Esophagus muscularis mucosa (tissue), 4 donors: ENCODE measurements at regions not wholly inside any gene's neighbourhood (a gene's known extent, or its start where the extent isn't known, plus 50 kb on each side); places are given as distances from the start of the nearest gene placed in this dataset.

Experiments used
- DNase-seq: peaks from one replicate; pipeline ENCODE4 v3.0.0-alpha.2; 2017; ENCODE audit errors: extremely low spot score
- H3K27ac ChIP-seq, 4 donors: fragments of 200-600 bp; sonication (generic); replicated peaks in 1 of 4; 1 replicate in 3 of 4; 2 replicates in 1 of 4; pipeline ENCODE4 v1.5.1; 2016 to 2019; ENCODE audit warnings: mild to moderate bottlenecking in 1 of 4
- H3K27me3 ChIP-seq, 4 donors: fragments of 200-600 bp; sonication (generic); one replicate each; pipeline versions ENCODE4 v1.5.1 to v1.6.0; 2016 to 2019
- H3K36me3 ChIP-seq, 4 donors: fragments of 200-600 bp; sonication (generic); one replicate each; pipeline ENCODE4 v1.5.1; 2016 to 2019
- H3K4me1 ChIP-seq, 4 donors: fragments of 200-600 bp; sonication (generic); one replicate each; pipeline ENCODE4 v1.5.1; 2016 to 2019
- H3K4me3 ChIP-seq, 4 donors: fragments of 200-600 bp; sonication (generic); 1 replicate in 2 of 4; 2 replicates in 2 of 4; pipeline ENCODE4 v1.5.1; 2016 to 2019; ENCODE audit warnings: mild to moderate bottlenecking in 4 of 4, moderate library complexity in 1 of 4
- H3K9me3 ChIP-seq, 4 donors: fragments of 200-600 bp; sonication (generic); 1 replicate in 3 of 4; 2 replicates in 1 of 4; pipeline ENCODE4 v1.5.1; 2016 to 2019
- EP300 ChIP-seq: sonication (generic); formaldehyde crosslinking; IDR thresholded peaks from one replicate; pipeline ENCODE4 v1.6.1; 2017; ENCODE audit warnings: antibody characterized with exemption
- POLR2A ChIP-seq: fragments of 450-650 bp; IDR thresholded peaks from one replicate; pipeline ENCODE4 v1.6.1; 2017; ENCODE audit warnings: antibody characterized with exemption, moderate library complexity, mild to moderate bottlenecking, low read depth
- POLR2AphosphoS5 ChIP-seq, 2 donors: sonication (generic); formaldehyde crosslinking; IDR thresholded peaks; one replicate each; pipeline ENCODE4 v1.6.1; 2017; ENCODE audit warnings: antibody characterized with exemption in 2 of 2
- WGBS: methylation state at CpG from one replicate; pipeline ENCODE4 v1.1.5; 2018; 5-methylcytosine and 5-hydroxymethylcytosine counted together
- intact Hi-C: fragments of 100-400 bp; cut with DNase I; formaldehyde crosslinking; loops from one replicate; pipeline ENCODE4 v1.15.1; 2023
- TF ChIP-seq, protein P1 (sequence below), 3 experiments: fragments of 200-600 bp in 2 of 3; fragments of 450-650 bp in 1 of 3; sonication (generic) in 2 of 3; IDR thresholded peaks; one replicate each; pipeline ENCODE4 v1.5.1; 2017 to 2019; ENCODE audit warnings: antibody characterized with exemption in 3 of 3, mild to moderate bottlenecking in 2 of 3, moderate library complexity in 1 of 3

DNA sequence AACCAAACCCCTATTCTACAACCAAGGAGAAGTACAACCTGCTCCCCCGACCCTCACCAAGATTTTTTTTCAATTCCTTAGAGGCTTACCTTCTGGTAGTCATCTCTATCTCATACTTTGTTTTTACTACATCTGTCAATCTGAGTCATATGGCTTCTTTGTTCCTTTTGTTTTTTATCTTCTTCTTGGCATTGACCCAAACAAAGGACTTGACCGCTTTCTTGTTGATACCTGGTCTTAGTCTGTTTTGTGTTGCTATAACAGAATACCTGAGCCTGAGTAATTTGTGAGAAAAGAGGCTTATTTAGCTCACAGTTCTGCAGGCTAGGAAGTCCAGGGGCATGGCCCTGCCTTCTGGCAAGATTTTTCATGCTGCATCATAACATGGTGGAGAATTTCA is 352.7 kb downstream of the MLLT3 start:
- Histone ChIP-seq H3K36me3 (no peaks in the 10 kb centered on the region), H3K27me3 (no peaks in the 10 kb centered on the region), H3K9me3 (no peaks in the 10 kb centered on the region), H3K4me3 (no peak overlapping the region), H3K27ac (no peak overlapping the region), H3K4me1 (no peaks in the 10 kb centered on the region)
- intact Hi-C loops: no loop called here
- no peak for DNase-seq
- no peak for TF ChIP-seq POLR2AphosphoS5 (IDR thresholded peaks at IDR 0.05)
- TF ChIP-seq, protein P1, sequence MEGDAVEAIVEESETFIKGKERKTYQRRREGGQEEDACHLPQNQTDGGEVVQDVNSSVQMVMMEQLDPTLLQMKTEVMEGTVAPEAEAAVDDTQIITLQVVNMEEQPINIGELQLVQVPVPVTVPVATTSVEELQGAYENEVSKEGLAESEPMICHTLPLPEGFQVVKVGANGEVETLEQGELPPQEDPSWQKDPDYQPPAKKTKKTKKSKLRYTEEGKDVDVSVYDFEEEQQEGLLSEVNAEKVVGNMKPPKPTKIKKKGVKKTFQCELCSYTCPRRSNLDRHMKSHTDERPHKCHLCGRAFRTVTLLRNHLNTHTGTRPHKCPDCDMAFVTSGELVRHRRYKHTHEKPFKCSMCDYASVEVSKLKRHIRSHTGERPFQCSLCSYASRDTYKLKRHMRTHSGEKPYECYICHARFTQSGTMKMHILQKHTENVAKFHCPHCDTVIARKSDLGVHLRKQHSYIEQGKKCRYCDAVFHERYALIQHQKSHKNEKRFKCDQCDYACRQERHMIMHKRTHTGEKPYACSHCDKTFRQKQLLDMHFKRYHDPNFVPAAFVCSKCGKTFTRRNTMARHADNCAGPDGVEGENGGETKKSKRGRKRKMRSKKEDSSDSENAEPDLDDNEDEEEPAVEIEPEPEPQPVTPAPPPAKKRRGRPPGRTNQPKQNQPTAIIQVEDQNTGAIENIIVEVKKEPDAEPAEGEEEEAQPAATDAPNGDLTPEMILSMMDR (IDR thresholded peaks at IDR 0.05): no peak
- no peak for TF ChIP-seq POLR2A
- no peak for TF ChIP-seq EP300
- WGBS: 97% methylated on average over 2 of the region's 2 CpGs

DNA sequence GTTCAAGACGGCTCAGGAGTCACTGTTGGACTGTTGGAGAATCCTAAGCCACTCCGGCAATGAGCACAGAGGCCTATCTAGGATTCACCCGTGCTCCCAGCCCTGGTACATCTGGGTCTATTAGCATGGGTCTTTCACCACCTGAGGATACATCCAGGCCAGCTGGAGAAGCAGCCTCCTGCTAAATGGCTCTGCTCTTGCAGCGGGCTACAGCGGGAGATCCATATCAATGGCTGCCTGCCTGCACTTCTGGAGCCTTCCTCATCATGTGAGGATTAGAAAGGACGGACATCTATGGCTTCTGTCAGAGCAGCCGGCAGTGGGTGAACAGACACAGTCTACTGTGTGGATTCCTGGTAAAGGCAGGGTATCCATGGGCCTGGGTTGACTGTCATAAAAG is 357.4 kb downstream of the MLLT3 start:
- Histone ChIP-seq H3K4me1 (no peaks in the 10 kb centered on the region), H3K9me3 (no peaks in the 10 kb centered on the region), H3K27me3 (no peaks in the 10 kb centered on the region), H3K4me3 (no peak overlapping the region), H3K27ac (no peak overlapping the region), H3K36me3 (no peaks in the 10 kb centered on the region)
- DNase-seq: no peak
- intact Hi-C loops: no loop called here
- WGBS: 90% methylated on average over 7 of the region's 7 CpGs
- TF ChIP-seq EP300 (no peak), POLR2A (no peak), POLR2AphosphoS5 (IDR thresholded peaks at IDR 0.05) (no peak)
- TF ChIP-seq, protein P1 (IDR thresholded peaks at IDR 0.05): no peak

DNA sequence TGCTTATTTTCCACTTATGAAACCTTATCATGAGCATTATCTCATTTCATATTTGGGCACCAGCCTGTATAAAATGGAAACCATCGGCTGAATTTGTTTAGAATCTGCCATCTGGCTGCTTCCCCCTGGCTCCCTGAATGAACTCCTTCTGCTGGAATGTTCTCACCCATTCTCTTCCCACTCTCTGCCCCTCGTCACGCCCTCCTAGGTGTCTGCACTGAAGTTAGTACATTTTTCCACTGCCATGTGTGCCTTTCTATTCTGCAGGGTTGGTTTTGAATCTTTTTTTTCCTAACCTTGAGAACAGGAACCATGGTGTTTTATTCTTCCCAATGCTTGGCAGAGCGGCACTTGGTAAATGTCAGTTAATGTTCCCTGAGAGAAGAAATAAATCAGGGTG is 359.7 kb downstream of the MLLT3 start:
- intact Hi-C loops: no loop called here
- Histone ChIP-seq H3K27ac (no peak overlapping the region), H3K4me1 (no peaks in the 10 kb centered on the region), H3K9me3 (no peaks in the 10 kb centered on the region), H3K27me3 (no peaks in the 10 kb centered on the region), H3K4me3 (no peak overlapping the region), H3K36me3 (no peaks in the 10 kb centered on the region)
- no peak for DNase-seq
- WGBS: 79% methylated on average over 4 of the region's 4 CpGs
- TF ChIP-seq EP300: no peak
- no peak for TF ChIP-seq POLR2AphosphoS5 (IDR thresholded peaks at IDR 0.05)
- TF ChIP-seq, protein P1 (IDR thresholded peaks at IDR 0.05): no peak
- TF ChIP-seq POLR2A: no peak

DNA sequence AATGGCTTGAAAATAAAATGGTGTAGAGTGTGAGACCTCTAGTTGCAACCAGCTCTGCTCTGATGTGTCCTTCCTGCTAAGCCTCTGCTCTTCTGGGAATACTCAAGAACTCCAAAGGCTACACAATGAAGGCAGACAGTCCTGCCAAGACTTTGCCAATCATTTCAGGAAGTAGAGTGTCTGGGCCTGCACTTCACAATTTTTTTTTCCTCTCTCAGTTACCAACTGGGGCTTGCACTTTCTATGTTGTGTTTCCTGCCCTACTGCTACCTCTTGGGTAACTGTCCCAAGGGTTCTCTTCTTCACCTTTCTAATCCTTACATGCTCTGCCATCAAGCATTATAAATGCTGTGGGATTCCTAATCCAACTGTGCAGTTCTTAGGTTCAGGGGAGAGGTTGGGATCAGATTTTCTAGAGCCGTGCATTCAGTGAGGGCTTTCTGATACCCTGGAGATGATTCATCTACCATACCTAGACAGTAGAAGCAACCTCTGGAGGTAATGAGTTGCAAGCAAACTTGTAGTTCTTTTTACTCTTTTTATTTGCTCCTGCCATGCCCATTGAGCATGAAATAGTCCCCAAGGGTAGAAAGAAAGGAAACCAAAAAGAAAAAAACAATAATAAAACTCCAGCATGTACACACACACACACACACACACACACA is 365.9 kb downstream of the MLLT3 start:
- Histone ChIP-seq H3K9me3 (no peaks in the 10 kb centered on the region), H3K4me1 (peaks cover 0 to 2% (median 0%) of the 10 kb centered on the region in 4 donors), H3K27ac (no peak overlapping the region), H3K36me3 (no peaks in the 10 kb centered on the region), H3K27me3 (no peaks in the 10 kb centered on the region), H3K4me3 (no peak overlapping the region)
- TF ChIP-seq, protein P1 (IDR thresholded peaks at IDR 0.05): no peak
- TF ChIP-seq POLR2AphosphoS5 (IDR thresholded peaks at IDR 0.05) (no peak), POLR2A (no peak), EP300 (no peak)
- WGBS: 100% methylated on average over 1 of the region's 1 CpG
- no peak for DNase-seq
- intact Hi-C loops: no loop called here

DNA sequence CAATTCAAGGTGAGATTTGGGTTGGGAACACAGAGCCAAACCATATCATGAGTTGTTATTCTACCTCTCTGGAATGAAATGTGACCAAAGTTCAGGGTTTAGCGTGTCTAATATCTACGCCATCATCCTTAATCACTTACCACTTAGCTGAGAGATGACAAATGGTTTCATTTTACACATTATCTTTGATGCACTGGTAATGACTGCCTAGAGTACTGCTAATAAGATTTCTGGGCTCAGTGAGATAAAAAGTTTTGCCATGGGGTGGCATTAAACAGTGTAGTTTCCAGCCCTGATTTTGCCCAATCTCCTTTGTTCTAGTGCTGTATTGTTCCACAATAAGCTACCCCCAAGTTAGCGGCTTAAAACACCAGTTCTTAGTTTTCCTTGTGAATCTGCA is 367.2 kb downstream of the MLLT3 start:
- H3K4me1 ChIP-seq: peaks cover 0 to 2% (median 0%) of the 10 kb centered on the region in 4 donors
- no peaks in the 10 kb centered on the region for H3K9me3 ChIP-seq
- DNase-seq: no peak
- H3K4me3 ChIP-seq: no peak overlapping the region
- H3K27ac ChIP-seq: no peak overlapping the region
- TF ChIP-seq POLR2AphosphoS5 (IDR thresholded peaks at IDR 0.05) (no peak), POLR2A (no peak), EP300 (no peak)
- TF ChIP-seq, protein P1 (IDR thresholded peaks at IDR 0.05): no peak
- H3K27me3 ChIP-seq: no peaks in the 10 kb centered on the region
- H3K36me3 ChIP-seq: no peaks in the 10 kb centered on the region
- WGBS: 100% methylated on average over 3 of the region's 3 CpGs
- intact Hi-C loops: no loop called here
